ENCODE measurements at regions not wholly inside any gene's neighbourhood (a gene's known extent, or its start where the extent isn't known, plus 50 kb on each side); places are given as distances from the start of the nearest gene placed in this dataset.

GRCh38 chr10:52542906-52543305 lies 228.8 kb downstream of the DKK1 start:
- no peak for TF ChIP-seq EZH2 (IDR thresholded peaks at IDR 0.05; ENCODE audit: borderline replicate concordance, low read depth, low read length, severe bottlenecking)
- TF ChIP-seq, protein P1, sequence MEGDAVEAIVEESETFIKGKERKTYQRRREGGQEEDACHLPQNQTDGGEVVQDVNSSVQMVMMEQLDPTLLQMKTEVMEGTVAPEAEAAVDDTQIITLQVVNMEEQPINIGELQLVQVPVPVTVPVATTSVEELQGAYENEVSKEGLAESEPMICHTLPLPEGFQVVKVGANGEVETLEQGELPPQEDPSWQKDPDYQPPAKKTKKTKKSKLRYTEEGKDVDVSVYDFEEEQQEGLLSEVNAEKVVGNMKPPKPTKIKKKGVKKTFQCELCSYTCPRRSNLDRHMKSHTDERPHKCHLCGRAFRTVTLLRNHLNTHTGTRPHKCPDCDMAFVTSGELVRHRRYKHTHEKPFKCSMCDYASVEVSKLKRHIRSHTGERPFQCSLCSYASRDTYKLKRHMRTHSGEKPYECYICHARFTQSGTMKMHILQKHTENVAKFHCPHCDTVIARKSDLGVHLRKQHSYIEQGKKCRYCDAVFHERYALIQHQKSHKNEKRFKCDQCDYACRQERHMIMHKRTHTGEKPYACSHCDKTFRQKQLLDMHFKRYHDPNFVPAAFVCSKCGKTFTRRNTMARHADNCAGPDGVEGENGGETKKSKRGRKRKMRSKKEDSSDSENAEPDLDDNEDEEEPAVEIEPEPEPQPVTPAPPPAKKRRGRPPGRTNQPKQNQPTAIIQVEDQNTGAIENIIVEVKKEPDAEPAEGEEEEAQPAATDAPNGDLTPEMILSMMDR (IDR thresholded peaks at IDR 0.05; ENCODE audit: borderline replicate concordance, extremely low read depth, low read length, poor library complexity, severe bottlenecking), result no peak

Data from DND-41 (cell line).